SK-N-SH treated with all-trans-retinoic acid at 6 μM for 48 hours (cell line): ENCODE measurements at regions not wholly inside any gene's neighbourhood (a gene's known extent, or its start where the extent isn't known, plus 50 kb on each side); places are given as distances from the start of the nearest gene placed in this dataset.

Source experiments
- ATAC-seq: fragments of 200-7000 bp; cut with Tn5 transposase; 3 replicates; pipeline ENCODE4 v1.9.1; 2020; ENCODE audit warnings: mild to moderate bottlenecking, moderate library complexity
- ARNTL ChIP-seq: fragments of 450-650 bp; formaldehyde crosslinking; IDR thresholded peaks from 2 replicates; pipeline ENCODE4 v1.5.0; 2020; ENCODE audit warnings: low read depth, mild to moderate bottlenecking, moderate library complexity, borderline replicate concordance
- BACH2 ChIP-seq: fragments of 250-450 bp; sonication (Bioruptor Pico); IDR thresholded peaks from 2 replicates; pipeline ENCODE4 v1.9.0; 2021; ENCODE audit warnings: mild to moderate bottlenecking, borderline replicate concordance
- ESRRG ChIP-seq: fragments of 250-450 bp; sonication (Bioruptor Pico); IDR thresholded peaks from 2 replicates; pipeline ENCODE4 v1.6.1; 2021; ENCODE audit warnings: mild to moderate bottlenecking
- ISL1 ChIP-seq: fragments of 250-450 bp; sonication (Bioruptor Pico); IDR thresholded peaks from 2 replicates; pipeline ENCODE4 v2.1.2; 2022; ENCODE audit warnings: mild to moderate bottlenecking, moderate library complexity
- OSR1 ChIP-seq: fragments of 250-450 bp; sonication (Bioruptor Pico); IDR thresholded peaks from 2 replicates; pipeline ENCODE4 v1.8.0; 2022; ENCODE audit warnings: moderate library complexity, mild to moderate bottlenecking, inconsistent platforms
- PPARA ChIP-seq: fragments of 250-450 bp; sonication (Bioruptor Pico); IDR thresholded peaks from 2 replicates; pipeline ENCODE4 v1.5.0; 2020; ENCODE audit warnings: mild to moderate bottlenecking, borderline replicate concordance
- RARB ChIP-seq: fragments of 250-450 bp; sonication (Bioruptor Pico); IDR thresholded peaks from 2 replicates; pipeline ENCODE4 v1.8.0; 2021; ENCODE audit warnings: mild to moderate bottlenecking, moderate library complexity
- SNAI2 ChIP-seq: fragments of 250-450 bp; sonication (Bioruptor Pico); IDR thresholded peaks from 2 replicates; pipeline ENCODE4 v1.5.0; 2020; ENCODE audit warnings: mild to moderate bottlenecking, moderate library complexity
- TOX ChIP-seq: fragments of 250-450 bp; sonication (Bioruptor Pico); IDR thresholded peaks from 2 replicates; pipeline ENCODE4 v1.8.0; 2021; ENCODE audit warnings: mild to moderate bottlenecking, moderate library complexity, borderline replicate concordance
- ZC3H10 ChIP-seq: fragments of 250-450 bp; sonication (Bioruptor Pico); IDR thresholded peaks from 2 replicates; pipeline ENCODE4 v1.5.1; 2021; ENCODE audit warnings: mild to moderate bottlenecking, moderate library complexity
- ZFP3 ChIP-seq: fragments of 250-450 bp; sonication (Bioruptor Pico); IDR thresholded peaks from 2 replicates; pipeline ENCODE4 v1.5.0; 2020; ENCODE audit warnings: mild to moderate bottlenecking, moderate library complexity
- ZFP30 ChIP-seq: fragments of 450-650 bp; formaldehyde crosslinking; IDR thresholded peaks from 2 replicates; pipeline ENCODE4 v1.5.0; 2022; ENCODE audit warnings: mild to moderate bottlenecking, moderate library complexity
- ZNF565 ChIP-seq: fragments of 450-650 bp; formaldehyde crosslinking; conservative IDR thresholded peaks from 2 replicates; pipeline ENCODE4 v1.5.0; 2020; ENCODE audit warnings: low read depth, mild to moderate bottlenecking, moderate library complexity
- ZNF70 ChIP-seq: fragments of 450-650 bp; formaldehyde crosslinking; IDR thresholded peaks from 2 replicates; pipeline ENCODE4 v1.5.0; 2020; ENCODE audit warnings: mild to moderate bottlenecking, moderate library complexity
- ZNF8 ChIP-seq: fragments of 450-650 bp; formaldehyde crosslinking; IDR thresholded peaks from 2 replicates; pipeline ENCODE4 v1.5.0; 2020; ENCODE audit warnings: mild to moderate bottlenecking, moderate library complexity
- TF ChIP-seq, protein P1 (sequence below): fragments of 250-450 bp; sonication (Bioruptor Pico); IDR thresholded peaks from 2 replicates; pipeline ENCODE4 v1.5.0; 2020; ENCODE audit warnings: mild to moderate bottlenecking, moderate library complexity
- TF ChIP-seq, protein P2 (sequence below): fragments of 250-450 bp; sonication (Bioruptor Pico); IDR thresholded peaks from 2 replicates; pipeline ENCODE4 v1.8.0; 2021; ENCODE audit warnings: low read depth, mild to moderate bottlenecking, moderate library complexity, borderline replicate concordance
- TF ChIP-seq, protein P3 (sequence below): fragments of 250-450 bp; sonication (Bioruptor Pico); IDR thresholded peaks from 2 replicates; pipeline ENCODE4 v1.5.1; 2020; ENCODE audit warnings: low read depth, mild to moderate bottlenecking, moderate library complexity
- TF ChIP-seq, protein P4 (sequence below): fragments of 250-450 bp; sonication (Bioruptor Pico); IDR thresholded peaks from 2 replicates; pipeline ENCODE4 v1.8.0; 2020; ENCODE audit warnings: mild to moderate bottlenecking, moderate library complexity, borderline replicate concordance
- TF ChIP-seq, protein P5 (sequence below): fragments of 250-450 bp; sonication (Bioruptor Pico); IDR thresholded peaks from 2 replicates; pipeline ENCODE4 v1.5.1; 2021; ENCODE audit warnings: mild to moderate bottlenecking, moderate library complexity

DNA sequence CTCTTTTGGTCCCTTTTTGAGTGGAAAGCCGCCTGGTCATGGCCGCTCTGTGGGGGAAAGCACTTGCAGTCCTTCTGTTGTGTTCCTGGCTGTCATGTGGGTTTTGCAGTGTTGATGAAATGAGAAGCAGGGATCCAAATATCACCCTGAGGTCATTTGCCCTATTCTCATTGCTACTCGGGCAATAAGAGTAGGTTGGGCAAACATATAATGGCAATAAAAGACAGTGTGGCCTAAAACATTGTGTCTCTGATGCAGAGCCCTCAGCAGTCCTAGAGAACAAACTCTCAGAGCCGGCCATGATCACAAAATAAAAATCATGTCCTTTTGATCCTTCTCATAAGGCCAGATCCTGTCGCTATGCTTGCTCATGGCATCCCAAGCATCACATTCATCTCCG, 361.1 kb upstream of the KLF4 start:
- no peak for ATAC-seq
- TF ChIP-seq, protein P1, sequence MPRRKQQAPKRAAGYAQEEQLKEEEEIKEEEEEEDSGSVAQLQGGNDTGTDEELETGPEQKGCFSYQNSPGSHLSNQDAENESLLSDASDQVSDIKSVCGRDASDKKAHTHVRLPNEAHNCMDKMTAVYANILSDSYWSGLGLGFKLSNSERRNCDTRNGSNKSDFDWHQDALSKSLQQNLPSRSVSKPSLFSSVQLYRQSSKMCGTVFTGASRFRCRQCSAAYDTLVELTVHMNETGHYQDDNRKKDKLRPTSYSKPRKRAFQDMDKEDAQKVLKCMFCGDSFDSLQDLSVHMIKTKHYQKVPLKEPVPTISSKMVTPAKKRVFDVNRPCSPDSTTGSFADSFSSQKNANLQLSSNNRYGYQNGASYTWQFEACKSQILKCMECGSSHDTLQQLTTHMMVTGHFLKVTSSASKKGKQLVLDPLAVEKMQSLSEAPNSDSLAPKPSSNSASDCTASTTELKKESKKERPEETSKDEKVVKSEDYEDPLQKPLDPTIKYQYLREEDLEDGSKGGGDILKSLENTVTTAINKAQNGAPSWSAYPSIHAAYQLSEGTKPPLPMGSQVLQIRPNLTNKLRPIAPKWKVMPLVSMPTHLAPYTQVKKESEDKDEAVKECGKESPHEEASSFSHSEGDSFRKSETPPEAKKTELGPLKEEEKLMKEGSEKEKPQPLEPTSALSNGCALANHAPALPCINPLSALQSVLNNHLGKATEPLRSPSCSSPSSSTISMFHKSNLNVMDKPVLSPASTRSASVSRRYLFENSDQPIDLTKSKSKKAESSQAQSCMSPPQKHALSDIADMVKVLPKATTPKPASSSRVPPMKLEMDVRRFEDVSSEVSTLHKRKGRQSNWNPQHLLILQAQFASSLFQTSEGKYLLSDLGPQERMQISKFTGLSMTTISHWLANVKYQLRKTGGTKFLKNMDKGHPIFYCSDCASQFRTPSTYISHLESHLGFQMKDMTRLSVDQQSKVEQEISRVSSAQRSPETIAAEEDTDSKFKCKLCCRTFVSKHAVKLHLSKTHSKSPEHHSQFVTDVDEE (CRISPR knock-in tag) = no peak
- TF ChIP-seq ARNTL (CRISPR knock-in tag) (no peak), ZC3H10 (no peak)
- TF ChIP-seq, protein P2, sequence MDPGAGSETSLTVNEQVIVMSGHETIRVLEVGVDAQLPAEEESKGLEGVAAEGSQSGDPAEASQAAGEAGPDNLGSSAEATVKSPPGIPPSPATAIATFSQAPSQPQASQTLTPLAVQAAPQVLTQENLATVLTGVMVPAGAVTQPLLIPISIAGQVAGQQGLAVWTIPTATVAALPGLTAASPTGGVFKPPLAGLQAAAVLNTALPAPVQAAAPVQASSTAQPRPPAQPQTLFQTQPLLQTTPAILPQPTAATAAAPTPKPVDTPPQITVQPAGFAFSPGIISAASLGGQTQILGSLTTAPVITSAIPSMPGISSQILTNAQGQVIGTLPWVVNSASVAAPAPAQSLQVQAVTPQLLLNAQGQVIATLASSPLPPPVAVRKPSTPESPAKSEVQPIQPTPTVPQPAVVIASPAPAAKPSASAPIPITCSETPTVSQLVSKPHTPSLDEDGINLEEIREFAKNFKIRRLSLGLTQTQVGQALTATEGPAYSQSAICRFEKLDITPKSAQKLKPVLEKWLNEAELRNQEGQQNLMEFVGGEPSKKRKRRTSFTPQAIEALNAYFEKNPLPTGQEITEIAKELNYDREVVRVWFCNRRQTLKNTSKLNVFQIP (CRISPR knock-in tag) = no peak

DNA sequence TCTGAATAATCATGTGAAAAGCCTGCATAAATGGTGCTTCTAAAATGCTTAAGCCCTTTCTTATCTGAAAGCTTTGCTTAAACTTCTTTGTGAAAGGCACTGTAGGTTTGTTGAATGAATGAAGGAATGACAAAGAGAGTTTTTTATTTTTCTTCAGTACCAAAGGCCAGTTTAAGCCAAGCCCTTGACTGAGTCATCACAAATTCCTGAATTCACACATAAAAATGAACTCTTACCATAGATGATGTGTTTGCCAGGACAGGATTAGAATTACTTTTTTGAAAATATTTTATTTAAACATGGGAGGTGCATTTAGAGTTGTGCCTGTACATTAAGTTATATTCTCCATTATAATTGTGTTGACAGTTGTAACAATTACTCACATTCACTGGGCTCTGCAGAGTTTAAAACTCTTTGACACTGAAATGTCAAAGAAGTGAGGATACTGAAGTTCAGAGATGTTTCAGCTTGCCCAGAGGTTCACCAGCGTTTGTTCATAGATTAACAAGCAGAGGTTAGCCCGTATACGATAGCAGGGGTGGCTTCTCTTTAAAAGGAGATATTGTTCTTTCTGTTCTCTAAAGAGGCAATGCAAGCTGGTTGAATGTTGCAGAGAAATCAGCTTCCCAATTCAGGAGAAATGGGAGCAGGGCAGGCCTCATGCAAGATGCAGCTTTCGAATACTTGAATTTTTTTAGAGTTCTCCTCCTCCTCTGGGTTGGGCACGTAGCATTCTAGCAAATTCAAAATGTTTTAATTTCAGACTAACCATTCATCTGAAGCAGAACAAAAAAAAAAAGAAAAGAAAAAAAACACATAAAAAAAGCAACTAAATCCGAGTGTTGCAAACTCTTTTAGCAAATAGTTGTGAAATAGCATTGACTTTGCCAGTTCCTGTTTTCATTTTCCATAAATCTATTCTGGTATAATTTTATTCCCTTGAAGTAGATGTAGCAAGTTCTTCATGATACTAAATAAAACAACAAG, 358.7 kb upstream of the KLF4 start:
- ATAC-seq = no peak
- TF ChIP-seq OSR1 (no peak), TOX (CRISPR knock-in tag) (no peak), ARNTL (CRISPR knock-in tag) (no peak)

DNA sequence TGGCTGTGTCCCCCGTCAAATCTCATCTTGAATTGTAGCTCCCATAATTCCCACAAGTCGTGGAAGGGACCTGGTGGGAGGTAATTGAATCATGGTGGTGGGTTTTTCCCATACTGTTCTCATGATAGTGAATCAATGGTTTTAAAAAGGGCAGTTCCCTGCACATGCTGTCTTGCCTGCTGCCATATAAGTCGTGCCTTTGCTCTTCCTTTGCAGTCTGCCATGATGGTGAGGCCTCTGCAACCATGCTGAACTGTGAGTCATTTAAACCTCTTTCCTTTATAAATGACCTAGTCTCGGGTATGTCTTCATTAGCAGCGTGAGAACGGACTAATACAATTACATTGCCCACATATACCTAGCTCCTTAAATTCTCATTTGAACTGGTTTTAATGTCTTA, 353.0 kb upstream of the KLF4 start:
- TF ChIP-seq, protein P1 (CRISPR knock-in tag) = no peak
- TF ChIP-seq ZNF70 (CRISPR knock-in tag) (no peak), ARNTL (CRISPR knock-in tag) (no peak), SNAI2 (CRISPR knock-in tag) (no peak), ISL1 (CRISPR knock-in tag) (no peak), RARB (CRISPR knock-in tag) (no peak), ZFP3 (CRISPR knock-in tag) (no peak), PPARA (CRISPR knock-in tag) (no peak), ZNF565 (no peak), ZFP30 (no peak), TOX (CRISPR knock-in tag) (no peak), ZNF8 (no peak), OSR1 (no peak), BACH2 (no peak), ESRRG (CRISPR knock-in tag) (no peak), ZC3H10 (no peak)
- TF ChIP-seq, protein P3, sequence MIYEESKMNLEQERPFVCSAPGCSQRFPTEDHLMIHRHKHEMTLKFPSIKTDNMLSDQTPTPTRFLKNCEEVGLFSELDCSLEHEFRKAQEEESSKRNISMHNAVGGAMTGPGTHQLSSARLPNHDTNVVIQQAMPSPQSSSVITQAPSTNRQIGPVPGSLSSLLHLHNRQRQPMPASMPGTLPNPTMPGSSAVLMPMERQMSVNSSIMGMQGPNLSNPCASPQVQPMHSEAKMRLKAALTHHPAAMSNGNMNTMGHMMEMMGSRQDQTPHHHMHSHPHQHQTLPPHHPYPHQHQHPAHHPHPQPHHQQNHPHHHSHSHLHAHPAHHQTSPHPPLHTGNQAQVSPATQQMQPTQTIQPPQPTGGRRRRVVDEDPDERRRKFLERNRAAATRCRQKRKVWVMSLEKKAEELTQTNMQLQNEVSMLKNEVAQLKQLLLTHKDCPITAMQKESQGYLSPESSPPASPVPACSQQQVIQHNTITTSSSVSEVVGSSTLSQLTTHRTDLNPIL (CRISPR knock-in tag) = no peak
- TF ChIP-seq, protein P4, sequence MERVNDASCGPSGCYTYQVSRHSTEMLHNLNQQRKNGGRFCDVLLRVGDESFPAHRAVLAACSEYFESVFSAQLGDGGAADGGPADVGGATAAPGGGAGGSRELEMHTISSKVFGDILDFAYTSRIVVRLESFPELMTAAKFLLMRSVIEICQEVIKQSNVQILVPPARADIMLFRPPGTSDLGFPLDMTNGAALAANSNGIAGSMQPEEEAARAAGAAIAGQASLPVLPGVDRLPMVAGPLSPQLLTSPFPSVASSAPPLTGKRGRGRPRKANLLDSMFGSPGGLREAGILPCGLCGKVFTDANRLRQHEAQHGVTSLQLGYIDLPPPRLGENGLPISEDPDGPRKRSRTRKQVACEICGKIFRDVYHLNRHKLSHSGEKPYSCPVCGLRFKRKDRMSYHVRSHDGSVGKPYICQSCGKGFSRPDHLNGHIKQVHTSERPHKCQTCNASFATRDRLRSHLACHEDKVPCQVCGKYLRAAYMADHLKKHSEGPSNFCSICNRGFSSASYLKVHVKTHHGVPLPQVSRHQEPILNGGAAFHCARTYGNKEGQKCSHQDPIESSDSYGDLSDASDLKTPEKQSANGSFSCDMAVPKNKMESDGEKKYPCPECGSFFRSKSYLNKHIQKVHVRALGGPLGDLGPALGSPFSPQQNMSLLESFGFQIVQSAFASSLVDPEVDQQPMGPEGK = no peak
- TF ChIP-seq, protein P5, sequence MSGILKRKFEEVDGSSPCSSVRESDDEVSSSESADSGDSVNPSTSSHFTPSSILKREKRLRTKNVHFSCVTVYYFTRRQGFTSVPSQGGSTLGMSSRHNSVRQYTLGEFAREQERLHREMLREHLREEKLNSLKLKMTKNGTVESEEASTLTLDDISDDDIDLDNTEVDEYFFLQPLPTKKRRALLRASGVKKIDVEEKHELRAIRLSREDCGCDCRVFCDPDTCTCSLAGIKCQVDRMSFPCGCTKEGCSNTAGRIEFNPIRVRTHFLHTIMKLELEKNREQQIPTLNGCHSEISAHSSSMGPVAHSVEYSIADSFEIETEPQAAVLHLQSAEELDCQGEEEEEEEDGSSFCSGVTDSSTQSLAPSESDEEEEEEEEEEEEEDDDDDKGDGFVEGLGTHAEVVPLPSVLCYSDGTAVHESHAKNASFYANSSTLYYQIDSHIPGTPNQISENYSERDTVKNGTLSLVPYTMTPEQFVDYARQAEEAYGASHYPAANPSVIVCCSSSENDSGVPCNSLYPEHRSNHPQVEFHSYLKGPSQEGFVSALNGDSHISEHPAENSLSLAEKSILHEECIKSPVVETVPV (CRISPR knock-in tag) = no peak
- TF ChIP-seq, protein P2 (CRISPR knock-in tag) = no peak
- ATAC-seq = no peak
